Astrocyte of the cerebellum (primary cell): ENCODE measurements at regions not wholly inside any gene's neighbourhood (a gene's known extent, or its start where the extent isn't known, plus 50 kb on each side); places are given as distances from the start of the nearest gene placed in this dataset.

Source experiments
- DNase-seq: peaks from one replicate; pipeline ENCODE4 v3.0.0-alpha.2; 2011; ENCODE audit warnings: low read depth
- H3K4me3 ChIP-seq: 2 replicates; pipeline ENCODE4 v1.5.1; 2011; ENCODE audit warnings: mild to moderate bottlenecking, low read depth, low read length, moderate library complexity
- CTCF ChIP-seq: IDR thresholded peaks from 2 replicates; pipeline ENCODE4 v1.5.1; 2012; ENCODE audit warnings: low read length, low read depth, moderate library complexity, mild to moderate bottlenecking; ENCODE audit errors: missing control alignments
- in situ Hi-C: cut with HindIII; loops from 2 replicates; pipeline ENCODE4 v1.10.0; 2017; ENCODE audit warnings: low sequenced_read_pairs

- no peak for DNase-seq
- H3K4me3 ChIP-seq = no peak overlapping the region
- in situ Hi-C loops = no loop called here
- TF ChIP-seq CTCF = no peak
These were observed 102.6 kb upstream of the SMIM21 start for GRCh38 chr18:75530118-75530517.

GRCh38 chr18:75529394-75529793 lies 101.9 kb upstream of the SMIM21 start:
- in situ Hi-C loops = no loop called here
- H3K4me3 ChIP-seq = no peak overlapping the region
- no peak for DNase-seq
- TF ChIP-seq CTCF = no peak

GRCh38 chr18:75527848-75528685 lies 100.6 kb upstream of the SMIM21 start:
- in situ Hi-C loops = no loop called here
- no peak for TF ChIP-seq CTCF
- DNase-seq = no peak

GRCh38 chr18:75526038-75526437 lies 98.5 kb upstream of the SMIM21 start:
- no peak for DNase-seq
- in situ Hi-C loops = no loop called here
- no peak overlapping the region for H3K4me3 ChIP-seq
- no peak for TF ChIP-seq CTCF

More at GRCh38 chr18:75527848-75528685, 100.6 kb upstream of the SMIM21 start:
- H3K4me3 ChIP-seq = no peak overlapping the region

- no peak for TF ChIP-seq CTCF
- in situ Hi-C loops = no loop called here
- H3K4me3 ChIP-seq = no peak overlapping the region
- no peak for DNase-seq
These were observed 97.8 kb upstream of the SMIM21 start for GRCh38 chr18:75525331-75525730.

GRCh38 chr18:75524841-75525240 lies 97.3 kb upstream of the SMIM21 start:
- in situ Hi-C loops = no loop called here
- DNase-seq = no peak
- H3K4me3 ChIP-seq = no peak overlapping the region
- no peak for TF ChIP-seq CTCF
